SU-DHL-6 (cell line): ENCODE measurements at regions not wholly inside any gene's neighbourhood (a gene's known extent, or its start where the extent isn't known, plus 50 kb on each side); places are given as distances from the start of the nearest gene placed in this dataset.

Experiments used
- EZH2phosphoT487 ChIP-seq: fragments of 200-600 bp; sonication (generic), shearing (Covaris generic); conservative IDR thresholded peaks from 2 replicates; pipeline ENCODE4 v1.6.1; 2018; ENCODE audit warnings: mild to moderate bottlenecking, antibody characterized with exemption, low read length, moderate library complexity, mixed read lengths
- TF ChIP-seq, protein P1 (sequence below): fragments of 200-600 bp; sonication (generic); IDR thresholded peaks from one replicate; pipeline ENCODE4 v1.5.1; 2017; ENCODE audit warnings: antibody characterized with exemption, mild to moderate bottlenecking, low read length, moderate library complexity; ENCODE audit not compliant: insufficient read depth, poor library complexity, severe bottlenecking

DNA sequence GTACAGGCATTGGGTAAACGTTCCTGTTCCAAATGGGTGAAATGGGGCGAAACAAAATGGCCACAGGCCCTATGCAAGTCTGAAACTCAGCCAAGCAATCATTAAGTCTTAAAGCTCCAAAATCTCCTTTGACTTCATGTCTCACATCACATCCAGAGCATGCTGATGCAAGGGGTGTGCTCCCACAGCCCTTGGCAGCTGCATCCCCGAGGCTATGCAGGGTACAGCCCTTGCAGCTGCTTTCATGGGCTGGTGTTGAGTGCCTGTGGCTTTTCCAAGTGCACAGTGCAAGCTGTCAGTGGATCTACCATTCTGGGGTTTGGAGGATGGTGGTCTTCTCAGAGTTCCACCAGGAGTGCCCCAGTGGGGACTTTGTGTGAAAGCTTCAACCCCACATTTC lies 270.0 kb upstream of the CDYL start:
- TF ChIP-seq, protein P1, sequence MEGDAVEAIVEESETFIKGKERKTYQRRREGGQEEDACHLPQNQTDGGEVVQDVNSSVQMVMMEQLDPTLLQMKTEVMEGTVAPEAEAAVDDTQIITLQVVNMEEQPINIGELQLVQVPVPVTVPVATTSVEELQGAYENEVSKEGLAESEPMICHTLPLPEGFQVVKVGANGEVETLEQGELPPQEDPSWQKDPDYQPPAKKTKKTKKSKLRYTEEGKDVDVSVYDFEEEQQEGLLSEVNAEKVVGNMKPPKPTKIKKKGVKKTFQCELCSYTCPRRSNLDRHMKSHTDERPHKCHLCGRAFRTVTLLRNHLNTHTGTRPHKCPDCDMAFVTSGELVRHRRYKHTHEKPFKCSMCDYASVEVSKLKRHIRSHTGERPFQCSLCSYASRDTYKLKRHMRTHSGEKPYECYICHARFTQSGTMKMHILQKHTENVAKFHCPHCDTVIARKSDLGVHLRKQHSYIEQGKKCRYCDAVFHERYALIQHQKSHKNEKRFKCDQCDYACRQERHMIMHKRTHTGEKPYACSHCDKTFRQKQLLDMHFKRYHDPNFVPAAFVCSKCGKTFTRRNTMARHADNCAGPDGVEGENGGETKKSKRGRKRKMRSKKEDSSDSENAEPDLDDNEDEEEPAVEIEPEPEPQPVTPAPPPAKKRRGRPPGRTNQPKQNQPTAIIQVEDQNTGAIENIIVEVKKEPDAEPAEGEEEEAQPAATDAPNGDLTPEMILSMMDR, result no peak
- TF ChIP-seq EZH2phosphoT487, result no peak
